DMS79 treated with DMSO at 0.1 percent for 48 hours (cell line): ENCODE measurements at regions not wholly inside any gene's neighbourhood (a gene's known extent, or its start where the extent isn't known, plus 50 kb on each side); places are given as distances from the start of the nearest gene placed in this dataset.

Source experiments
- DNase-seq: peaks from one replicate; lab custom pipeline; 2025; lab: John Stamatoyannopoulos, UW

DNA sequence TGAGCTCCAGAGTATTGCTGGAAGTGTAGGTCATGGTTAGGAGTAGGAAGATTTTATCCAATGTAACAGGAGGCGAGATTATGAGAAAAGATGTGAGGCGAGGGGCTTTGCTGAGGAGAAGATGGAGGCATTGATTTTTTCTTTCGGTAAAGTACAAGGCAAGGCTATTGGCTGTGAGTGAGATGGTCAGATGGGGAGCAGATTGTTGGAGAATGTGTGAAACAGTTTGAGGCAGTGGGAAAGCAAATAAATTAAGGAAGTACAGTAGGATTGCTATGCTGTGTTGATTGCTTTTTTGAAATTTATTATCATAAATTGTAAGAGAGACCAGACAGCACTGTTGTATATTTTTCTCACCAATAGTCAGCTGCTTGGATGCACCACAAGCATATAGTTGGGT is 173.3 kb downstream of the KCNE4 start:
- DNase-seq = no peak

DNA sequence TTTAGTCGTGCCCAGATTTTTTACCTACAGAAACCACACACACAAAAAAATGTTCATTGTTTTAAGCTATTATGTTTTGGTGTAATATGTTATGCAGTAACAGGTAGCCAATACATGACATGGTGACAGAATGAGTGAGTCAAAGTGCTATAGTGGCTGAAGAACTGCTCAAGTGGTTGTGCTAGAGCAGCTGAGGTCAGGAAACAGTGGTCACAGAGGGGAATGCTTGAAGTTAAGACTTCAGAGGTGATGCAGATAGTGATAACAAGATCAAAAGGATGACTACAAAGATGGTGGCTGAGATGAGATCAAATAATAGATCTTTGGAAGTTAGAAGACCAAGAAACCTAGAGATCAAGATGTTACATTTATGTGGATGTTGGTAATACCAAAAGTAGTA is 174.3 kb downstream of the KCNE4 start:
- DNase-seq = no peak

DNA sequence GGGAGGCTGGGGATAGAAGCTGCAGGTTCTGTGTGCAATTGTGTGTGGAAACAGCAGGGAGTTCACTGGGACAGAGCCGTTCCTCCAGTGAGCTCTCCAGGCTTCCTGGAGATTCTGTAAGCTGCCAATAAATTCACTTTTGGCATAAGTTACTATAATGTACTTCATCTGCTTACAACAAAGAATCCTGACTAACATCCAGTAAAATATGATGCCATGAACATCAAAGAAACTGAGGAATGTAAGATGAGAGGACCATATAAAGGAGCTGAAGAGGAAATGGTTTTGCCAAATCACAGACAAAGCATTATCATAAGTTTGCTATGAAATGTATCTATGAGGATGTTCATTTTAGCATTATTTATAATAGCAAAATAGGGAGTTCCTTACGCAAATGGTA is 175.3 kb downstream of the KCNE4 start:
- no peak for DNase-seq

DNA sequence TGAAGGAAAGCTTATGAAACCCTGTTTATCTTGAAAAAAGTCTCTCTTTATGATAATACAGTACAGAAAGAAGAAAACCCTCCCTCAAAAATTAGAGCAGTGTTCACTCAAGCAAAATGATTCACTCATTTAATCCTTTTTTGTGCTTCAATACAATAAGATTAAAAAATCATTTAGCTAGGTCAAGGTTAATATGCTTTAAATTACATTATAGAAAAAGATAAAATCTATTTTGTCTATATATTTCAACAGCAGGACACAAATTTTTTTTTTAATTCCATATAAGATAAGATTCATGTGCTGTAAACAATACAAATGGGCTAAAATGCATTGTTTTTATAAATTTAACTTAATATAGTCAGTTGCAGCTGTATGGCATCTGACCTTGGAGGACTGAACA is 176.9 kb downstream of the KCNE4 start:
- DNase-seq = no peak

DNA sequence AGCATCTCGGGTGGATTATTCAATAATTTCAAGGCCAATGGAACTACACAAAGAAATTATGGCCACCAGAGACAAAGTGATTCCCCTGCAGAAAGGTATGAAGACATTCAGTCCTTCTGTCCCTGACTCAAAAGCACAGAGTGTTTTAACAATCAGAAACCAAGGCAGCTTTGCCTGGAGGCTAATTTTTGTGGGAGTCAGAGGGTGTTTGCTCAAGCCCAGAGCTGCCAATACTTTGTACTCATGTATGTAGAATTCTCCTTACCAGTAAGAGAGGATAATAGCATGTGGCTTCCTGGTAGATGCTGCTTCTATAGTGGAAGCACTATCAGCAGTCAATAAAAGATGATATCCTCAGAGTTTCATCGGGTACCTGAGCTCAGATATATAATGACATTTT is 178.4 kb downstream of the KCNE4 start:
- no peak for DNase-seq

DNA sequence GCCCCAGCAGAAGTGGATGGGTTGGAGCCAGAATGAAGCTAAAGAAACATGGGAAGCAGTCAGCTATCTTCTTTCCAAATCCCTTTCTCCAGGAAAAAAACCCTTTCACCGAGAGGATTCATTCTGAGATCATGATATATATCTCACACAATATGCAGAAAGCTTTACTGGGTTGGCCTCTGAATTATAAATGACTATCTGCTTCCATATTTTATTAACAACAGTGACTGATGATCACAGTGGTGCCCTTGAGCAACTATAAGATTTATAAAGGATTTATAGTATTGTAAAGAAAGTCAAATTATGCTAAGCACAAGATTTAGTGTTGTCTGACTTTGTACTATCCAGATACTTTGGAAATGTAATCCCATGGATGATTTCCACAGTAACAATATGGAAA is 180.3 kb downstream of the KCNE4 start:
- no peak for DNase-seq

DNA sequence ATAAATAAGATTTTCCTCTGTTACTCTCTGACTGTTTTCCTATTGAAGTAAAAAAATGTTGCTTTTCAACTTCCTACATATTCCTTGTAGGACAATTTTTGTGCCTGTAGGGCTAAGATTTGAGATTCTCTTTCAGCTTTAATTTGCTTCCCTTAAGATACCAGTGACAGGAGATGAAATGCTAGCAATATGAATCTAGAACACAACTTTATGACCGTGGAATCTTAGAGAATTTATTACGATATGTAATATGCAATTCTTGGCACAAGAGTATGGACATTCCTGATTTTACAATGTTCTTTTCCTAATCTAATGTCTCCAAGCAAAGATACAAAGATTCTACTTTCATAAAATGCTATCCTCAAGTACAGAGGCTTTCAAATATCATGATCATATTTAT is 180.9 kb downstream of the KCNE4 start:
- DNase-seq = no peak

DNA sequence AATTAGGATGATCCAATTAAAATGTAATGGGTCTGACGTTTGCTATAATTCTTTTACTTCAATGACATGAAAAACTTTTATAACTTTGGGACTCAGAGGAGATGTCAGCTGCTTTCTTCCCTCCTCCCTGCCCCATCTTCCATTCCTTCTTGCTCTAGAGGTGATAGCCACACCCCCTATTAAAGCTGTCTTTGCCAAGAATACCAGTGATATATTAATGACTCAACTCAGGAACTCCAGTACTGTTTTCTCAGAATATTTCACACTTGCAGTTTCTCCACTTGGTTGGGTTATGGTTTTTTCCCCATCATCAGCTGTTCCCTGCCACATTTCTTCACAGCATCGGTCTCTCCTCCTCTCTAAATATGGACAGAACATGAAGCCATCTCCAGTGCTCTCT is 184.0 kb downstream of the KCNE4 start:
- no peak for DNase-seq

DNA sequence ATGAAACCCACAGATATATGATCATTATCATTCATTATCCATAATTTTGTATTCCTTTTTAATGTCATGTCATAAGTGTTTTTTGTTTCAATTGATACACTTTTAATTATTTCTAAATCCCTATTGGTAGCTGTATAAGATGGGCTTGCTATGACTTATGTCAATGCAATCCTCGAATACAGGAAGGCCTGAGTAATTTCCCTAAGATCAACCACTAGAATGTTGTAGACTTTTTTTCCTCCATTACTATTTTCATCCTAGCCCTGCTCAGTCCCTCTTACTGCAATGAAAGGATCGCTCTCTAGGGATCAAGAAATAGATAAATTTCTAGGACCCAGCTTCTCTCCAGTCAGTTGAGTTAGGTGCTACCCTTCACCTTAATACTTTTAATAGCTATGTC is 186.3 kb downstream of the KCNE4 start:
- DNase-seq = no peak

DNA sequence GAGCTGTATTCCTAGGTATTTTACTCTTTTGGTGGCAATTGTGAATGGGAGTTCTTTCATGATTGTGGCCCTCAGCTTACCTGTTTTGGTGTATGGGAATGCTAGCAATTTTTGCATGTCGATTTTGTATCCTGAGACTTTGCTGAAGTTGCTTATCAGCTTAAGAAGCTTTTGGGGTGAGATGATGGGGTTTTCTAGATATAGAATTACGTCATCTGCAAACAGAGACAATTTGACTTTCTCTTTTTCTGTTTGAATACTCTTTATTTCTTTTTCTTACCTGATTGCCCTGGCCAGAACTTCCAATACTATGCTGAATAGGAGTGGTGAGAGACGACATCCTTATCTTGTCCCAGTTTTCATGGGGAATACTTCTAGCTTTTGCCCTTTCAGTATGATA is 191.2 kb downstream of the KCNE4 start:
- DNase-seq = no peak

DNA sequence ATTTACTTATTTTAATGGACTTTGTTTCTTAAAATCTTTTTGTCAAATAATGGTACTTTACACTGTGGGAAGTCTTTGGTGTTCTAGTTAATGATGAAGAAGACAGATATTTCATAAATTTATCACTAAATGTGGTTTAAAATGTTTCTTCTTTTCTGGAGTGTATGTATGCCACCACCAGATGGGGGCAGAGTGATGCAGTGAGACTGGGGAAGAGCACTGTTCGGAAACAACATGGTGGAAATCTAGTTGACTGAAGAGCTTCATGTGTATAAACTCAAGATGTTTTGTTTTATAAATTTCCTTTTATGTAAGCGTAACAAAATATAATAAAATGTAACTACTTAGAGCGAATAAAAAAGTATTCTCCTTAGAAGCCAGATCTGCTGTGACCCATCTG is 195.1 kb downstream of the KCNE4 start:
- no peak for DNase-seq

DNA sequence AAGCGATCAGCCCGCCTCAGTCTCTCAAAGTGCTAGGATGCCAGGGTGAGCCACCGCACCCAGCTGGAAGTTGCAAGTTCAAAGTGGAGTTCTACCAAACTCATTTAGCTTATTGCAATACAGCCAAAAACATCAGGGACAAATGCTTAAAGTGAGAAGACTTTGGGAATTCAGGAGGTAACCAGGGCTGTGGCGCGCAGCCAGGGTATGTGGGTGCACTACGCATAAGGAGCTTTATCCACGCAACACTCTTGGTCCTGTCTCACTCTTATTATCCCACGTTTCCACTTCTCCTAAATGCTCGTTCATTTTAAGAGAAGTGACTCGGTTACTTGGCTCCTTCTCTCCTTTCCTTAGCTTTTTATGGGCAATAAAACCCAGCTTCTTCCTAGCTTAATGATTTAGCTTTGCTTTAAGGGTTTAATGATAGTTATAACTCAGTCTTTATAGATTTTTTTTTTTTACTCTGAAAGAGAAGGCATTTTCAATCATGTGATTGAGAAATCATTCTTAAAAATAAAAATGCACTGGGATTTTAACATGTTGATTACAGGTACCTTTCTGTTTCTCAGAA is 199.8 kb downstream of the KCNE4 start:
- peak; percentile 5 for DNase-seq

DNA sequence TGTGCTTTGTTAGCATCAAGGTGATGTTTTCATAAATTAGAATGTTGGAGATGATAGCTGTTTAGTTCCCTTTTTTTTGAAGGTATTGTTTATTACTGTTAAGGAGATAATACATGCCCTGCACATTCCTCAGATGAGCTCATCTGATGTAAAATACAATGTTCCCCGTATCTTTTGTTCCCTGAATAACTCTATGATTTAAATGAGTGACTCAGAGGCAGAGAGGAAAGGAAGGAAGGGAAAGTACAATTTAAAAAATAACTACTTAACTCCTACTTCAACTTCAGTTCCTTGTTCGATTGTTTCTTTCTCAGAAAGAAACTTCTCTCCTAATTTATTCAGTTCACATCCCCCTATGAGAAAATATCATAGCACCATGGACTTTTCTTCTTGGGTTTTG is 208.7 kb downstream of the KCNE4 start:
- no peak for DNase-seq

DNA sequence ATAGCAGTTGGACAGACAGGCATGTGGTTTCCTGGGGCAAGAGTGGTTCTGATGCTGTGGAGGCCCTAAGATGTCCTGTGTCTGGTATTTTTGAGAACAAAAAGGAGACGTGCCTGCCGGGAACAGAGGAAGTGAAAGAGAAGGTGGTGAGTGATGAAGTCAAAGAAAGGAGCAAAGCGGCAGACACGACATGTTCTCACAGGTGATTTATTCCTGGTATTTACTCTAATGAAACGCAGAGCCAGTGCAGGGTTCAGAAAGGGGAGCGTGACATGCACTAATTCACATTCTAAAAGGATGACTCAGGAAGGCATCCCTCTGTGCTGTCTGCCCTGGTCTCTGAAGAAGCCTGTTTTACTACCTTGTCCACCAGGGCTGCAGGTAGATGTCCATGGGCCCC is 211.0 kb downstream of the KCNE4 start:
- no peak for DNase-seq

DNA sequence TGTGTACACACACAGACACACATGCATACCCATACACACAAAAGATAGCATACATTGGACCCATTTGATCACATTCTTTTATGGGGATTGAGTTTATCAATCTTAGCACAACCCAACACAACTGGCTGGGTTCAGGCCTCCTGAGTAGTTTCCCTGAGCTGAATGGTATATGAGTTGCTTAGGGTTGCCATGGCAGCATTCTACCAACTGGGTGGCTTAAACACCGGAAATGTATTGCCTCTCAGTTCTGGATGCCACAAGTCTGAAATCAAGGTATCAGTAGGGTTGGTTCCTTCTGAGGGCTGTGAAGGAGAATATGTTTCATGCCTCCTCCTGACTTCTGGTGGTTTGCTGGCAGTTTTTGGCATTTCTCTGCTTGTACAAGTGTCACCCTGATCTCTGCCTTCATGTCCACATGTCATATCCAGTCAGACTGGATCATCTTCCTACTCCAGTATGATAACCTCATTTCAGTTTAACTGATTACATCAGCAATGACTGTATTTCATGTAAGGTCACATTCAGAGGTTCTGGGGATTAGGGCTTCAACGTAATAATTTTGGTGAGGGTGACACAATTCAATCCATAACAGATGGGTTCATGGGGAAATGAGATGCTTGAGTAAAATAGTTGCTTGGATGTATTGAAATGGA is 212.7 kb downstream of the KCNE4 start:
- no peak for DNase-seq

DNA sequence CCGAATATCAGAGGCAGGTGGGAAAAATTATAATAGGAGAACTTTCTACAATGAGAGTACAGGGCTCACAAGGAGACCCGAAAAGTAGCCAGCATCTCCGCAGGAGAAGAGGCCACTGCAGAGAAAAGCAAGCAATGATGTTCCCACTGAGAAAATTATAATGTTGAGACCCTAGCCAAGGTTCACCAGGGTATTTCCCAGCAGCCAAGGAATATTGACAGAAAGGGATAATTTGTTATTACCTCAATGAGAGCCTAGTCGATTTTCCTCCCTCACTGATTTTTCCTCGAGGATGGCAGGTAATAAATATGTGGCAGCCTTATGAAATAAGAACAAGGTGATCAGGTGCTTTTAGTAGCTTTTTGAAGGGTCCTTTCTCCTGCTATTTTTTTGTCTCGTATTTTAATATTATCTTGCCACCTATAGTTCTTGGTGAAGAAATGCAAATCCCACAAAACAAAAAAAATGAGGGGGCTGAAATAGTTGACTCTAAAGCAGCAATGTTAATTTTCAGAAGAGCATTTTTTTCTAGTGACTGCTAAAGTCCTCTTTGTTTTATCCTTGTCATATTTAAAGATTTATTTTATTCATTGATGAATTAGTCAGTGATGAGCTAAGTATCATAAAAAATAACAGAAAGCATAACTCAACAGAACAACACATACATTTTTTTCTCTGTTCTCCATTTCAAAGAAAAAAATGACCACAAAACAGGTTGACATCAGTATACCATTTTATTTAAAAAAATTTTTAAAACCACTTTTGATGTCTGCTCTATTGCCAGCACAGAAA is 215.4 kb downstream of the KCNE4 start:
- DNase-seq = no peak

DNA sequence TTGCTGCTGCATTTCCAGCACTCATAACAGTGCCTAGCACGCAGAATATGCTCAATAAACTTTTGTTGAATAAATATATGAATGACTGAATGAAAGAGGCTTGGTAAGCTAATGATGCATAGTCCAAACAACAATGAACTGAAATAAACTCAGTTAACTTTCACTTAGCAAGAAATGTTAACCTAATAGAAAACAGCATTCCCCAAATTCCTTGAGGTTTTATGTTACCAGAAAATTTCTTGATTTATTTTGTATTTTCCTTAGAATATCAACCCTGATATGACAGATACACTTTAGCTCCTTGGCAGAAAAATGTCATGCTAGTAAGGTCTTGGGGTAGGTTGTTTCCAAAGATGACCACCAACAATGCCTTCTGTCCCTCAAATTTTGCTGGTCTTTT is 217.4 kb downstream of the KCNE4 start:
- no peak for DNase-seq

DNA sequence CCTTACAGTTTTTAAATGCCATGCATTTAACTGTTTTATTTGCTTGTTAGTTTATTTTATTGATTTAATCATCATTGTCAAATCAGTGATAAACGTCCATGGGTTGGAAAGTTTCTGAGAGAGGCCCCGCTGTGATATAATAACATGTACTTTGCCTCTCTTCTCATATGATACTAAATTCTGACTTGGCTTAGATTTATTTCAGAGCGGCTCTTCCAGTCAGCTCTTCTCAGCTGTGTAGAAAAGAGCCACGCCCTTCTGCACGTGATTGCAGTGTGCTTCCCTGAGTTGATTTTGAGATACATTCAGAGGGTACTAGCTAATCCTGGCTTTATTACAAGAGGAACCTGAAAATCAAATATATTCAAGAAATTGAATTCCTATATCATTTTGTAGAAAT is 218.6 kb downstream of the KCNE4 start:
- no peak for DNase-seq

DNA sequence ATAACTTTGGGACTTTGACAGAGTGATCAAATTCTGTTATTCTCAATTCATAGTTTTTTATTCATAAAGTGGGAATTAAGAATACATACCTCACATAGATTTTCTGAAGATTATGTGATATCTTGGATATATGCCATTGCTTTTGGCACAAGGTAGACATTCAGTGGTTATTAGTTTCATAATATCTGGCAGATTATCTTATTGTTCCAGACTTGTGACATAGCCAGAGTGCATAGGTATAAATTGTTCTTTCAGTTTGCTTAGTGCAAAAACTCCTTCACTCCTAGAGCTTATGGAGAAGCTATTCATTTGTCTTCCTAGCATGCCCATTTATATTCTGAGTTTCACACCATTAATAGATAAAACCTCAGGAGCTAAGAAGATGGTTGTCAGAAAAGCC is 222.0 kb downstream of the KCNE4 start:
- no peak for DNase-seq

DNA sequence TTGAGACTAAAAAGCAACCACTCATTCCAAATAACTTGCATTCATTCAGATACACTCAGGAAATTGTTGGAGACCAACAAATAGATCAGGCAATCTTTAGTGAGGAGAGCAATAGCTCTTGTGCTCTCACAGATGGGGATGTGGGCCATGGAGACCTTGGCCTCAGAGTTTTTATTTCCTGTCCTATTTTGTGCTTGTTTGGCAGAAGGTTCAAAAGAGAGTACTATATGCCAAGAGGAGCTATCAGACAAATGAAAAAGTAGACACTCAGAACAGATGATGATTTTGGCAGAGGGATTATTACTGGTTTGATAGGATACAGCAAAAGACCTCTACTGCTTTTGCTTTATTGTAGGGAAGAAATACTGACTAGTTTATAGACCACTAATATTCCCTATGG is 230.2 kb downstream of the KCNE4 start:
- DNase-seq = no peak

DNA sequence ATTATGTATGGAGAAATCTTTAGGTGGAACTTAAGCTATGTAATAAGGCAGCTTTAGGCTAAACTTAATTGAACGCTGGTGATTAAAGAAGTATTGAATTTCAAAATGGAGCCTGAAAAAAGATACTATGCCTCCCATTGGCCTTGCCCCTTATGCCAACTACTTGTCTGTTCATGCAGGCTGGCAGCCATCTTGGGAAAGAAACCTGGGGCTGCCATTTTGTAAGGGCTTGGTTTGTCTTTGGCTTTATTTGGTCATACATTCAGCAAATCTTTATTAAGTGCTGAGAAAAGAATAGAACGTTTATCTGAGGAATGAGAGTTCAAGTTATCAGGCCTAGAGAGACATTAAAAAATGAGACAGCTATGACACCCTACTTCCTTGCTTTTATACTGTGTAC is 231.3 kb downstream of the KCNE4 start:
- no peak for DNase-seq

DNA sequence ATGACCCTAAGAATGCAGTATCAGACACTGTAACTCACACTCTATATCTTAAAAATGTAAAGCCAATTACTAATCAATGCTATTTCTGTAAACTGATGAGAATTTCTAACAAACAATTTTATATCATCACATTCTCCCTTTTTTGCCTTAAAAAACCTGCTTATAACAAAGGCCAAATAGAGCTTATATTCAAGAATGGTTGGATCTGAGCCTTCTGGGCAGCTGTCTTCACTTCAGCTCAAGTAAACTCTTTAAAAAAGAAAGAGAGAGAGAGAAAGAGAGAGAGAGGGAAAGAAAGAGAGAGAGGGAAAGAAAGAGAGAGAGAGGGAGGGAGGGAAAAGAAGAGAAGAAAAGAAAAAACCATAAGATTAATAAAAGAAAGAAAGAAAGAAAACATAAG is 231.8 kb downstream of the KCNE4 start:
- no peak for DNase-seq

DNA sequence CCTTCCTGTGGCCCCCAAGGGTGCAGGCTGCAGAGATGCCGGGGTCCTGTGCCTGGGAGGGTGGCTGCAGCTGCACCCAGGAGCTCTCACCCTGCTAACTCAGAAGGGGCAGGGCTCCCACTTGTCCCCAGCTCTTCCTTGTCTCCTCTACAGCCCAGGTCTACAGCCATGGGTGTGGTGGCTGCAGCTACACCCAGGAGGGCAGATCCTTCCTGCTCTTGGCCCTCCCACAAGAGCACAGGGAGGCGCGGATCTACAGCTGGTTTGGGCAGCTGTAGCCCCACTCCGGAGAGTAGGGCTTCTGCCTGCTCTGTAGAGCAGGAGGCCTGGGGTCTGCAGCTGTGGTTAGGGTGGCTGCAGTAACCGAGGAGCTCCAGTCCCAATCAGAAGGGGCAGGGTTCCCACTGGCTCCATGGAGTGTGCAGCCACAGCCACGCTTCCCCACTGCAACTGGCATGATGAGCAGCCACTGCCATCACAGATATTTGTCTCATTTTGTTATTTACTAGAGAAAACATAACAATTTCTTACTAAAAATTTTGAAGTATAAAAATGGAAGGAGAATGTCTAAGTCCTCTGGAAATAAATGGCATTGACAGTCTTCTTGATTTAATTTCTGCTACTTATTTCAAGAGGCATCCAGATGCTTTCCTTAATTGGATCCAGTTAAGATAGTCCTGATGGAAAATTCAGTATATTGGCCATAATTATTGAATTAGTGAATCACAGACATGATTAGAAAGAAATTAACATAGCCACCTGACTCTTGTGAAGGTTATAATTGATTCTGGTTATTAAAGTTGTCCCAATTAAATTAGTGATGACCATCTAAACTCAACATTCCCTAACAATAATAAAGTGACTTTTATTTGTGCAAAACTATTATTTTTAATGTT is 233.6 kb downstream of the KCNE4 start:
- no peak for DNase-seq
